ENCODE measurements at regions not wholly inside any gene's neighbourhood (a gene's known extent, or its start where the extent isn't known, plus 50 kb on each side); places are given as distances from the start of the nearest gene placed in this dataset.

DNA sequence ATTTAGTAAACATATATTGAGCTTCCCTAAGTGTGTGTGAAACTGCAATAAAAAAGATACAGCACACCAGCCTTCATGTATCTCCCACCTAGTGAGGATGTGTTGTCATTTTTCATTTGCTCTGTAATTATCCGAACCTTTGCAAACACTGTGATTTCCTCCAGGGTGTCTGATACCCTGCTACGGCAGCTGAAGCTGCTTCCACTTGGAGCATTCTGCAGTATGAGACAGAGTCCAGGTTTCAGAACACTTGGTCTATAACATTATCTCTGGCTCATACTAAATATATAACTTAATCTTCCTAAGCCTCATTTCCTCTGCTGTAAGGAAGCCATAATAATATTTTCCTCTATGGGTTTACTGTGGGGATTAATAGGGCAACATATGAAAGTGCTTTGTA is 1338.1 kb upstream of the SLC10A2 start:
- TF ChIP-seq, protein P1, sequence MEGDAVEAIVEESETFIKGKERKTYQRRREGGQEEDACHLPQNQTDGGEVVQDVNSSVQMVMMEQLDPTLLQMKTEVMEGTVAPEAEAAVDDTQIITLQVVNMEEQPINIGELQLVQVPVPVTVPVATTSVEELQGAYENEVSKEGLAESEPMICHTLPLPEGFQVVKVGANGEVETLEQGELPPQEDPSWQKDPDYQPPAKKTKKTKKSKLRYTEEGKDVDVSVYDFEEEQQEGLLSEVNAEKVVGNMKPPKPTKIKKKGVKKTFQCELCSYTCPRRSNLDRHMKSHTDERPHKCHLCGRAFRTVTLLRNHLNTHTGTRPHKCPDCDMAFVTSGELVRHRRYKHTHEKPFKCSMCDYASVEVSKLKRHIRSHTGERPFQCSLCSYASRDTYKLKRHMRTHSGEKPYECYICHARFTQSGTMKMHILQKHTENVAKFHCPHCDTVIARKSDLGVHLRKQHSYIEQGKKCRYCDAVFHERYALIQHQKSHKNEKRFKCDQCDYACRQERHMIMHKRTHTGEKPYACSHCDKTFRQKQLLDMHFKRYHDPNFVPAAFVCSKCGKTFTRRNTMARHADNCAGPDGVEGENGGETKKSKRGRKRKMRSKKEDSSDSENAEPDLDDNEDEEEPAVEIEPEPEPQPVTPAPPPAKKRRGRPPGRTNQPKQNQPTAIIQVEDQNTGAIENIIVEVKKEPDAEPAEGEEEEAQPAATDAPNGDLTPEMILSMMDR (IDR thresholded peaks at IDR 0.05), result no peak
- TF ChIP-seq POLR2A (IDR thresholded peaks at IDR 0.05), result no peak

Measured in right lobe of liver (tissue), 4 donors.